Neural progenitor cell (in vitro differentiated cells): ENCODE measurements at regions not wholly inside any gene's neighbourhood (a gene's known extent, or its start where the extent isn't known, plus 50 kb on each side); places are given as distances from the start of the nearest gene placed in this dataset.

Experiments
- DNase-seq: peaks from one replicate; pipeline ENCODE4 v3.0.0-alpha.2; 2016; ENCODE audit warnings: low spot score
- H2AFZ ChIP-seq: fragments of 200-600 bp; sonication (generic); replicated peaks from 2 replicates; pipeline ENCODE4 v1.6.1; 2016; ENCODE audit warnings: antibody characterized with exemption
- H3F3A ChIP-seq: fragments of 200-600 bp; sonication (generic); 2 replicates; pipeline ENCODE4 v1.6.1; 2016; ENCODE audit warnings: antibody characterized with exemption, low read depth
- H3K27ac ChIP-seq: fragments of 200-600 bp; sonication (generic); 2 replicates; pipeline ENCODE4 v1.5.1; 2016; ENCODE audit warnings: mild to moderate bottlenecking
- H3K27me3 ChIP-seq: fragments of 200-600 bp; sonication (generic); 2 replicates; pipeline ENCODE4 v1.6.1; 2016; ENCODE audit warnings: mild to moderate bottlenecking, moderate library complexity
- H3K36me3 ChIP-seq: fragments of 200-600 bp; sonication (generic); 2 replicates; pipeline ENCODE4 v1.5.1; 2016
- H3K4me1 ChIP-seq: fragments of 200-600 bp; sonication (generic); 2 replicates; pipeline ENCODE4 v1.6.1; 2016; ENCODE audit warnings: mixed run types
- H3K4me2 ChIP-seq: fragments of 200-600 bp; sonication (generic); 2 replicates; pipeline ENCODE4 v1.6.1; 2016
- H3K4me3 ChIP-seq: fragments of 200-600 bp; sonication (generic); 2 replicates; pipeline ENCODE4 v1.5.1; 2016
- H3K79me2 ChIP-seq: fragments of 200-600 bp; sonication (generic); 2 replicates; pipeline ENCODE4 v1.6.1; 2016; ENCODE audit warnings: low read depth
- H3K9ac ChIP-seq: fragments of 200-600 bp; sonication (generic); 2 replicates; pipeline ENCODE4 v1.6.1; 2016
- H3K9me3 ChIP-seq: fragments of 200-600 bp; sonication (generic); 2 replicates; pipeline ENCODE4 v1.5.1; 2016; ENCODE audit warnings: low read depth
- H4K20me1 ChIP-seq: fragments of 200-600 bp; sonication (generic); 2 replicates; pipeline ENCODE4 v1.6.1; 2016; ENCODE audit warnings: low read depth
- H3K27ac Mint-ChIP-seq: 3 replicates; pipeline ENCODE4 v1.8.0; 2021; ENCODE audit warnings: mixed read lengths
- H3K27me3 Mint-ChIP-seq: 2 replicates; pipeline ENCODE4 v1.8.0; 2022; ENCODE audit warnings: low read depth, mild to moderate bottlenecking, inconsistent platforms, moderate library complexity, mixed read lengths; ENCODE audit not compliant: insufficient read depth
- H3K36me3 Mint-ChIP-seq: 3 replicates; pipeline ENCODE4 v1.8.0; 2021; ENCODE audit warnings: mixed read lengths
- H3K4me1 Mint-ChIP-seq: 3 replicates; pipeline ENCODE4 v1.8.0; 2021; ENCODE audit warnings: mixed read lengths
- H3K4me3 Mint-ChIP-seq: 3 replicates; pipeline ENCODE4 v1.8.0; 2021; ENCODE audit warnings: mild to moderate bottlenecking, moderate library complexity, mixed read lengths
- H3K9me3 Mint-ChIP-seq: 3 replicates; pipeline ENCODE4 v1.8.0; 2020; ENCODE audit warnings: mixed read lengths
- CTCF ChIP-seq: fragments of 200-600 bp; sonication (generic); IDR thresholded peaks from 2 replicates; pipeline ENCODE4 v1.5.1; 2017; ENCODE audit warnings: antibody characterized with exemption, mild to moderate bottlenecking
- EZH2 ChIP-seq: fragments of 200-600 bp; sonication (generic); IDR thresholded peaks from 2 replicates; pipeline ENCODE4 v1.6.1; 2017; ENCODE audit warnings: antibody characterized with exemption, mild to moderate bottlenecking, moderate library complexity
- EZH2phosphoT487 ChIP-seq: fragments of 200-600 bp; sonication (generic); IDR thresholded peaks from 2 replicates; pipeline ENCODE4 v1.6.1; 2017; ENCODE audit warnings: antibody characterized with exemption

- H3K4me3 ChIP-seq, result no peak overlapping the region
- peaks cover 5% of the 10 kb centered on the region for H3F3A ChIP-seq
- no peaks in the 10 kb centered on the region for H3K36me3 Mint-ChIP-seq
- no peak overlapping the region for H3K4me2 ChIP-seq
- no peak overlapping the region for H3K4me3 Mint-ChIP-seq
- H3K4me1 Mint-ChIP-seq, result peaks cover 24% of the 10 kb centered on the region
- no peak for DNase-seq
- no peaks in the 10 kb centered on the region for H3K36me3 ChIP-seq
- H4K20me1 ChIP-seq, result no peaks in the 10 kb centered on the region
- no peaks in the 10 kb centered on the region for H3K79me2 ChIP-seq
- H3K4me1 ChIP-seq, result peaks cover 32% of the 10 kb centered on the region
- no peak overlapping the region for H2AFZ ChIP-seq
- H3K27ac Mint-ChIP-seq, result no peak overlapping the region
- H3K9ac ChIP-seq, result no peak overlapping the region
- no peaks in the 10 kb centered on the region for H3K9me3 Mint-ChIP-seq
- H3K27me3 ChIP-seq, result no peaks in the 10 kb centered on the region
- no peaks in the 10 kb centered on the region for H3K9me3 ChIP-seq
- TF ChIP-seq CTCF (peak; percentile 72), EZH2 (no peak)
- H3K27ac ChIP-seq, result no peak overlapping the region
- no peaks in the 10 kb centered on the region for H3K27me3 Mint-ChIP-seq
Observed at GRCh38 chr3:168511428-168512014, 415.8 kb upstream of the GOLIM4 start.

- H4K20me1 ChIP-seq, result no peaks in the 10 kb centered on the region
- TF ChIP-seq EZH2, result no peak
- TF ChIP-seq EZH2phosphoT487, result no peak
- TF ChIP-seq CTCF, result no peak
Observed at GRCh38 chr3:168506589-168506988, 410.9 kb upstream of the GOLIM4 start.

DNA sequence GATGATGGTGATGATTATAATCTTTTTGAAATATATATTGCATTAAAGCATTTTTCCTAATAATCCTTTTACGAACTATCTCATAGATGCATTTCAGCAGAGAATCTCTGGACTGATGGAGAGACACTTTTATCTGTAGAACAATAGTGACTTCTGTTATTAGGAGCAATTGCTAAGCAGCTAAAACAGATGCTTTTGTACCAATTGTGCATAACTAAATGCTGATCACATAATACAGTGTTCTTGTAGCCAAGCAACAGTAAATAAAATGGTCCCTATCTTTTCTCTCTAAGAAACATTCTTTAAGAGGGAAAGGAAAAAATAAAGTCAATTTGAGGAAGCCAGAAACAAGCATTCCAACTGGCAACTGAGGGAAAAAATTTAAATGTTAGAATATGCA, 405.8 kb upstream of the GOLIM4 start:
- Histone ChIP-seq H3K36me3 (no peaks in the 10 kb centered on the region), H3K4me3 (no peak overlapping the region), H3K4me1 (no peaks in the 10 kb centered on the region), H3F3A (no peaks in the 10 kb centered on the region), H3K27me3 (no peaks in the 10 kb centered on the region), H4K20me1 (no peaks in the 10 kb centered on the region), H3K79me2 (no peaks in the 10 kb centered on the region), H3K9me3 (no peaks in the 10 kb centered on the region), H2AFZ (no peak overlapping the region), H3K27ac (no peak overlapping the region), H3K9ac (no peak overlapping the region), H3K4me2 (no peak overlapping the region)
- no peaks in the 10 kb centered on the region for H3K27me3 Mint-ChIP-seq
- no peak for TF ChIP-seq EZH2phosphoT487
- TF ChIP-seq EZH2, result no peak
- no peak for TF ChIP-seq CTCF
- no peak overlapping the region for H3K27ac Mint-ChIP-seq
- H3K9me3 Mint-ChIP-seq, result peaks cover 2% of the 10 kb centered on the region
- H3K4me3 Mint-ChIP-seq, result no peak overlapping the region
- DNase-seq, result no peak
- H3K4me1 Mint-ChIP-seq, result peaks cover 14% of the 10 kb centered on the region
- no peaks in the 10 kb centered on the region for H3K36me3 Mint-ChIP-seq

More at GRCh38 chr3:168506589-168506988, 410.9 kb upstream of the GOLIM4 start:
- Mint-ChIP-seq H3K4me1 (peaks cover 14% of the 10 kb centered on the region), H3K27me3 (no peaks in the 10 kb centered on the region), H3K9me3 (peaks cover 2% of the 10 kb centered on the region), H3K4me3 (no peak overlapping the region), H3K27ac (no peak overlapping the region), H3K36me3 (no peaks in the 10 kb centered on the region)
- H3K79me2 ChIP-seq, result no peaks in the 10 kb centered on the region
- H3K36me3 ChIP-seq, result no peaks in the 10 kb centered on the region
- H3K4me2 ChIP-seq, result no peak overlapping the region
- no peak for DNase-seq
- no peak overlapping the region for H3K27ac ChIP-seq
- no peaks in the 10 kb centered on the region for H3K9me3 ChIP-seq
- no peaks in the 10 kb centered on the region for H3F3A ChIP-seq
- H2AFZ ChIP-seq, result no peak overlapping the region
- H3K27me3 ChIP-seq, result no peaks in the 10 kb centered on the region
- no peak overlapping the region for H3K9ac ChIP-seq
- no peaks in the 10 kb centered on the region for H3K4me1 ChIP-seq
- H3K4me3 ChIP-seq, result no peak overlapping the region
